Thyroid gland (tissue), 4 donors: ENCODE measurements at regions not wholly inside any gene's neighbourhood (a gene's known extent, or its start where the extent isn't known, plus 50 kb on each side); places are given as distances from the start of the nearest gene placed in this dataset.

ENCODE experiments used
- DNase-seq, 2 donors: peaks; one replicate each; pipeline ENCODE4 v3.0.0-alpha.2; 2019
- H3K27ac ChIP-seq, 3 donors: fragments of 200-600 bp; sonication (generic); 1 replicate in 2 of 3; 2 replicates in 1 of 3; pipeline ENCODE4 v1.5.1; 2016 to 2019; ENCODE audit warnings: mild to moderate bottlenecking in 1 of 3, moderate library complexity in 1 of 3
- H3K27me3 ChIP-seq: fragments of 200-600 bp; sonication (generic); one replicate; pipeline ENCODE4 v1.5.1; 2019
- H3K36me3 ChIP-seq, 2 donors: fragments of 200-600 bp; sonication (generic); one replicate each; pipeline ENCODE4 v1.5.1; 2016 to 2019
- H3K4me1 ChIP-seq, 2 donors: fragments of 200-600 bp; sonication (generic); one replicate each; pipeline ENCODE4 v1.5.1; 2017 to 2019
- H3K4me3 ChIP-seq, 3 donors: fragments of 200-600 bp; sonication (generic); replicated peaks in 1 of 3; 1 replicate in 2 of 3; 2 replicates in 1 of 3; pipeline ENCODE4 v1.5.1; 2016; ENCODE audit warnings: mild to moderate bottlenecking in 1 of 3
- H3K9me3 ChIP-seq: fragments of 200-600 bp; sonication (generic); one replicate; pipeline ENCODE4 v1.5.1; 2017
- POLR2A ChIP-seq, 2 donors: fragments of 450-650 bp; IDR thresholded peaks; one replicate each; pipeline ENCODE4 v1.6.1; 2017; ENCODE audit warnings: antibody characterized with exemption in 2 of 2, mild to moderate bottlenecking in 2 of 2, moderate library complexity in 1 of 2
- WGBS, 2 donors: methylation state at CpG; one replicate each; pipeline ENCODE4 v1.1.5; 2017; 5-methylcytosine and 5-hydroxymethylcytosine counted together
- intact Hi-C: fragments of 100-400 bp; cut with DNase I; formaldehyde crosslinking; loops from one replicate; pipeline ENCODE4 v1.15.1; 2023
- TF ChIP-seq, protein P1 (sequence below), 6 experiments: fragments of 200-600 bp in 3 of 6; fragments of 450-650 bp in 3 of 6; sonication (generic) in 3 of 6; IDR thresholded peaks; one replicate each; pipeline ENCODE4 v1.5.1; 2016 to 2019; ENCODE audit warnings: antibody characterized with exemption in 6 of 6, mild to moderate bottlenecking in 2 of 6, inconsistent platforms in 1 of 6, moderate library complexity in 1 of 6

DNA sequence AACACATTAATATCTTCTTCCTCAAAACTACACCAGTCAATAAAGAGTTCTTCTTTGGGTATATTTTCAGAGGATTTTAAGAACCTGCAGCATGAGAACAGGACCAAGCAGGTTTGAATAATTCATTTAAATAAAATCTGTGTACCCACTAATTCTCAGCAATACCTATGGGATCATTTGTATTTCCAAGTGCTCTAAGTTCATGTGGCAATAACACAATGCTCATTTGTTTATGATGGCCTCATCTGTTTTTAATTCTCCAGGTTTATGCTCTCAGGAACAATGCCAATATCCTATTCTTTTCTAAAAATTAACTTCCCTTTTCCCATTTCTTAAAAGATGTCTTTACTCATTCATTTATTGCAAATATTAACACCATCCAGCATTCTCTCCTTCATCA lies 264.7 kb downstream of the METTL4 start:
- Histone ChIP-seq H3K9me3 (no peaks in the 10 kb centered on the region), H3K27ac (no peak overlapping the region), H3K36me3 (no peaks in the 10 kb centered on the region), H3K27me3 (no peaks in the 10 kb centered on the region), H3K4me1 (no peaks in the 10 kb centered on the region), H3K4me3 (no peak overlapping the region)
- TF ChIP-seq, protein P1, sequence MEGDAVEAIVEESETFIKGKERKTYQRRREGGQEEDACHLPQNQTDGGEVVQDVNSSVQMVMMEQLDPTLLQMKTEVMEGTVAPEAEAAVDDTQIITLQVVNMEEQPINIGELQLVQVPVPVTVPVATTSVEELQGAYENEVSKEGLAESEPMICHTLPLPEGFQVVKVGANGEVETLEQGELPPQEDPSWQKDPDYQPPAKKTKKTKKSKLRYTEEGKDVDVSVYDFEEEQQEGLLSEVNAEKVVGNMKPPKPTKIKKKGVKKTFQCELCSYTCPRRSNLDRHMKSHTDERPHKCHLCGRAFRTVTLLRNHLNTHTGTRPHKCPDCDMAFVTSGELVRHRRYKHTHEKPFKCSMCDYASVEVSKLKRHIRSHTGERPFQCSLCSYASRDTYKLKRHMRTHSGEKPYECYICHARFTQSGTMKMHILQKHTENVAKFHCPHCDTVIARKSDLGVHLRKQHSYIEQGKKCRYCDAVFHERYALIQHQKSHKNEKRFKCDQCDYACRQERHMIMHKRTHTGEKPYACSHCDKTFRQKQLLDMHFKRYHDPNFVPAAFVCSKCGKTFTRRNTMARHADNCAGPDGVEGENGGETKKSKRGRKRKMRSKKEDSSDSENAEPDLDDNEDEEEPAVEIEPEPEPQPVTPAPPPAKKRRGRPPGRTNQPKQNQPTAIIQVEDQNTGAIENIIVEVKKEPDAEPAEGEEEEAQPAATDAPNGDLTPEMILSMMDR (IDR thresholded peaks at IDR 0.05) = no peak
- DNase-seq = no peak
- intact Hi-C loops = no loop called here

DNA sequence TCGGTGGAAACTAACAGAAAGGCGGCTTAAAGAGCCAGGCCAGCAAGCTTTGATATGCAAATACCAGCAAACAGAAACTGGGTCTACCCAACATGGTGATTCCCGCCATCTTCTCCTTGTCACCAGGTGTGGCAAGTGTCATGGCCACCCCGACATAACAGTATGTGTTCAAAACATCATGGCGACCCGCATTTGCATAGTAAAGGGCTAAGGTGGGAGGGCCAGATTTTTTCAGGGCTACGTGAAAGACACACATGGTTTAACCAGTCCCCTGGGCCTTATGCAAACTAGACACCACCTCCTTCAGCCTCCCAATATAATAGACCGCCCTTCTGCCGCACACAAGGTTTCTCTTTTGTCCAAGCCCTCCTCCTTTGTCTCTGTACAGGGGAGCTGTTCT lies 260.4 kb downstream of the METTL4 start:
- TF ChIP-seq POLR2A (IDR thresholded peaks at IDR 0.05) = no peak
- TF ChIP-seq, protein P1 (IDR thresholded peaks at IDR 0.05) = no peak
- Histone ChIP-seq H3K27ac (no peak overlapping the region), H3K9me3 (no peaks in the 10 kb centered on the region), H3K4me3 (no peak overlapping the region), H3K36me3 (no peaks in the 10 kb centered on the region), H3K4me1 (no peaks in the 10 kb centered on the region), H3K27me3 (no peaks in the 10 kb centered on the region)
- 88 to 89% methylated on average over 9 of the region's 9 CpGs for WGBS, 2 donors
- intact Hi-C loops = no loop called here
- DNase-seq = no peak

DNA sequence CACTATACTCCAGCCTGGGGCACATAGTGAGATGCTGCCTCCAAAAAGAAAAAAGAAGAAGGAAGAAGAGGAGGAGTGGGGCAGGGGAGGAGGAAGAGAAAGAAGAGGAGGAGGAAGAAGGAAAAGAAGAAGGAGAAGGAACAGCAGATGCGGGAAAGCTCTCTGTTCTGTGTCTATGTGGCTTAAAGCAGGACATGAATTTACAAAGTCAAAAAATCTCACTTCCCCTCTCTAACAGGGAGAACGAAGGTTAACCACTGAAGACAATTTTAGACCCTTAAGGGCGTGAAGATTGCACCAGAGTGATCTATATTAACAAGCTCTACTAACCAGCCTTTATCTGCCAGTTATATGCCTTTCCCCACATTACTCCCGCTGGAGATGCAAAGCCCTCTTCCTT lies 258.9 kb downstream of the METTL4 start:
- TF ChIP-seq, protein P1 (IDR thresholded peaks at IDR 0.05) = no peak
- no peak for TF ChIP-seq POLR2A (IDR thresholded peaks at IDR 0.05)
- H3K36me3 ChIP-seq = no peaks in the 10 kb centered on the region
- WGBS, 2 donors = 77 to 82% methylated on average over 4 of the region's 4 CpGs

DNA sequence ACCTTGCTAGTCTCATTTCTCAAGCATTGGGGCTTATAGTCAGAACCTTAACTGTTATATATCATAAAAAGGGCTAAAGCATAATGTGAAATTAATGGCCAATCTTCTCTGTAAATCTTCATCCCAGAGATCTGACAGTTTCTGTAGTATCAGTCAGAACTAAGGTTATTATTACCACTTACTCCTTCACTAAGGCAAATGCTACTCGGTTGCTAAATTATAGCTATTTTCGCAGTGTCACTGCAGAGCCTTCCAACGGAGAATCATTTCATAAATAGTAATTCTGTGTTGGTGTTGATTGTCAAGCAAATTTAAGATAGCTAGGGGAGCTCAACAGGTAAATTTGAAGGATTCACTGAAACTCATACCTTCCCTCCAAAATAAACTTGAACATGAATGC lies 258.0 kb downstream of the METTL4 start:
- intact Hi-C loops = no loop called here
- H3K27me3 ChIP-seq = no peaks in the 10 kb centered on the region
- WGBS, 2 donors = 83 to 95% methylated on average over 3 of the region's 3 CpGs
- TF ChIP-seq POLR2A (IDR thresholded peaks at IDR 0.05) = no peak
- TF ChIP-seq, protein P1 (IDR thresholded peaks at IDR 0.05) = no peak
- no peaks in the 10 kb centered on the region for H3K4me1 ChIP-seq
- no peak overlapping the region for H3K27ac ChIP-seq
- H3K4me3 ChIP-seq = no peak overlapping the region
- H3K9me3 ChIP-seq = no peaks in the 10 kb centered on the region
- no peaks in the 10 kb centered on the region for H3K36me3 ChIP-seq
- DNase-seq = no peak

More for the DNA sequence above, 258.9 kb downstream of the METTL4 start:
- no peaks in the 10 kb centered on the region for H3K27me3 ChIP-seq
- intact Hi-C loops = no loop called here
- H3K4me3 ChIP-seq = no peak overlapping the region
- no peaks in the 10 kb centered on the region for H3K9me3 ChIP-seq
- DNase-seq = no peak
- no peak overlapping the region for H3K27ac ChIP-seq
- H3K4me1 ChIP-seq = no peaks in the 10 kb centered on the region

DNA sequence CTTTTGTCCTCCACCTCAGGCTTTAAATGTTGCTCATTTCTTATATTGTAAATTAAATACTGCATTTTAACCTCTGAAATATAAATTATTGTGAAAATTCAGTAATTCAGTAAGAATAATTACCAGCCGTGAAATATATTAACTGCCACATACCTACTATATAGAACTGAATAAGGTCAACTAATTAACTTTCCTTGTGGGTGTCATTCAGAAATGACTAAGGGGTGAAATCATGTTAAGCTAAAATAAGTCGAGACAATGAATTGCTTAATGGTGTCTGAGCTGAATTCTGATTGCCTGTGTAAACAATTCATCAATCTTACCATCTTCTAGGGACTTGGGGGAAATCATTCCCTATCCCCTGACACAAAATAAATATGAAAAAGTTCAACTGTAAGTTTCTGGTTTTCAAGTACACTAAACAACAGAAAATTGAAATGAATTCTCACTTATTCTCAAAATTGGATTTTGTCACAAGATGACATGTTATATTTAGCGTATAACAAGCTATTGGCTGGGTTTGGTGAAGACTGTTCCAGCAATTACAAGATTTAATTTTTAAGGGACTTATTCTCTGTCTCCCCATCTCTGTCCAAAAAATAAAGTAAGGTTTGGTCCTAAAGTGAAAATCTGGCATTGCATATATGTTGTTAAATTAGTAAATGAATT lies 255.1 kb downstream of the METTL4 start:
- no peak for TF ChIP-seq POLR2A (IDR thresholded peaks at IDR 0.05)
- TF ChIP-seq, protein P1 (IDR thresholded peaks at IDR 0.05) = no peak
- Histone ChIP-seq H3K27ac (no peak overlapping the region), H3K36me3 (no peaks in the 10 kb centered on the region), H3K27me3 (no peaks in the 10 kb centered on the region), H3K9me3 (no peaks in the 10 kb centered on the region), H3K4me1 (no peaks in the 10 kb centered on the region), H3K4me3 (no peak overlapping the region)
- intact Hi-C loops = no loop called here
- WGBS, 2 donors = 75 to 82% methylated on average over 3 of the region's 3 CpGs
- no peak for DNase-seq
